ENCODE measurements at regions not wholly inside any gene's neighbourhood (a gene's known extent, or its start where the extent isn't known, plus 50 kb on each side); places are given as distances from the start of the nearest gene placed in this dataset.

DNA sequence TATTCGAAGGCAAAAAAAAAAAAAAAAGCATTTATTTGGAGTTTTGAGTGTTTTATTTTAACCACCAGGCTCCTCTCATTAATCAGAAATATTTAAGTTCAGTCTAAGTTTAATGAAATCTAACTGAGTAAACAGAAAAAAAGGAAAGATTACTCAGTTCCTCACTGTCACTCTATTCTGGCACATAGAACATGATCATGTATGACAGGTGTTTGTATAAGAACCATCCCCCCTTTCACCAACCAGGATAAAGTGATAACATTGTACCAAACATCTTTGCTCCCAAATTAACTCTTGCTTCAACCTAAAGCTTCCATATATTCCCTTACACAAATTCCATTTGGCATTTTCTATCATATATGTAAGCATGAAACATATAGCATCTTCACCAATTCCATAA lies 176.2 kb upstream of the HSF2 start:
- H4K20me1 ChIP-seq (ENCODE audit: insufficient read depth, low read length): no peaks in the 10 kb centered on the region
- intact Hi-C loops (cut with micrococcal nuclease; ENCODE audit: unreplicated experiment): no loop called here
- H3K9me3 ChIP-seq (ENCODE audit: low read length): no peaks in the 10 kb centered on the region
- no peaks in the 10 kb centered on the region for H3K27me3 ChIP-seq (ENCODE audit: control insufficient read depth in 1 of 2, insufficient read depth in 2 of 2, low read length in 2 of 2)
- no peak overlapping the region for H3K27ac ChIP-seq (ENCODE audit: extremely low read length, insufficient read depth, low read length)
- H3K36me3 ChIP-seq (replicated peaks in 1 of 2; ENCODE audit: control insufficient read depth in 1 of 2, insufficient read depth in 2 of 2, low read length in 2 of 2): no peaks in the 10 kb centered on the region
- no peak for DNase-seq (ENCODE audit: low spot score)
- H3K4me1 ChIP-seq (ENCODE audit: insufficient read depth, low read length): no peaks in the 10 kb centered on the region
- no peak overlapping the region for H2AFZ ChIP-seq (ENCODE audit: low read length)
- H3K79me2 ChIP-seq (ENCODE audit: insufficient read depth, low read length): no peaks in the 10 kb centered on the region
- H3K4me2 ChIP-seq (ENCODE audit: low read depth, low read length): no peak overlapping the region
- ChIA-PET POLR2A (no interaction called here), CTCF (ENCODE audit: low intra/inter-chr PET ratio, low total read pairs) (no interaction called here)
- ATAC-seq: no peak
- no peak for TF ChIP-seq MLLT10 (CRISPR knock-in tag; IDR thresholded peaks at IDR 0.05)
- no peak for TF ChIP-seq KLF13 (CRISPR knock-in tag; IDR thresholded peaks at IDR 0.05)
- TF ChIP-seq, protein P1, sequence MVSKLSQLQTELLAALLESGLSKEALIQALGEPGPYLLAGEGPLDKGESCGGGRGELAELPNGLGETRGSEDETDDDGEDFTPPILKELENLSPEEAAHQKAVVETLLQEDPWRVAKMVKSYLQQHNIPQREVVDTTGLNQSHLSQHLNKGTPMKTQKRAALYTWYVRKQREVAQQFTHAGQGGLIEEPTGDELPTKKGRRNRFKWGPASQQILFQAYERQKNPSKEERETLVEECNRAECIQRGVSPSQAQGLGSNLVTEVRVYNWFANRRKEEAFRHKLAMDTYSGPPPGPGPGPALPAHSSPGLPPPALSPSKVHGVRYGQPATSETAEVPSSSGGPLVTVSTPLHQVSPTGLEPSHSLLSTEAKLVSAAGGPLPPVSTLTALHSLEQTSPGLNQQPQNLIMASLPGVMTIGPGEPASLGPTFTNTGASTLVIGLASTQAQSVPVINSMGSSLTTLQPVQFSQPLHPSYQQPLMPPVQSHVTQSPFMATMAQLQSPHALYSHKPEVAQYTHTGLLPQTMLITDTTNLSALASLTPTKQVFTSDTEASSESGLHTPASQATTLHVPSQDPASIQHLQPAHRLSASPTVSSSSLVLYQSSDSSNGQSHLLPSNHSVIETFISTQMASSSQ (IDR thresholded peaks at IDR 0.05; ENCODE audit: low read depth): no peak
- TF ChIP-seq, protein P1 (CRISPR knock-in tag; IDR thresholded peaks at IDR 0.05; ENCODE audit: borderline replicate concordance): no peak
- no peak for TF ChIP-seq ZNF766 (CRISPR knock-in tag; IDR thresholded peaks at IDR 0.05; ENCODE audit: borderline replicate concordance)
- no peak for TF ChIP-seq BCL6 (CRISPR knock-in tag; IDR thresholded peaks at IDR 0.05)
- TF ChIP-seq NR2F1 (CRISPR knock-in tag; IDR thresholded peaks at IDR 0.05): no peak
- no peak for TF ChIP-seq ZNF790 (CRISPR knock-in tag; IDR thresholded peaks at IDR 0.05; ENCODE audit: borderline replicate concordance)
- TF ChIP-seq PHF5A (CRISPR knock-in tag; IDR thresholded peaks at IDR 0.05; ENCODE audit: low read depth, unreplicated experiment): no peak
- no peak for TF ChIP-seq PRMT3 (CRISPR knock-in tag; IDR thresholded peaks at IDR 0.05; ENCODE audit: borderline replicate concordance, low read depth)
- TF ChIP-seq ZNF24 (IDR thresholded peaks at IDR 0.05): no peak
- TF ChIP-seq ZNF431 (CRISPR knock-in tag; IDR thresholded peaks at IDR 0.05; ENCODE audit: borderline replicate concordance, low read depth): no peak
- TF ChIP-seq, protein P2, sequence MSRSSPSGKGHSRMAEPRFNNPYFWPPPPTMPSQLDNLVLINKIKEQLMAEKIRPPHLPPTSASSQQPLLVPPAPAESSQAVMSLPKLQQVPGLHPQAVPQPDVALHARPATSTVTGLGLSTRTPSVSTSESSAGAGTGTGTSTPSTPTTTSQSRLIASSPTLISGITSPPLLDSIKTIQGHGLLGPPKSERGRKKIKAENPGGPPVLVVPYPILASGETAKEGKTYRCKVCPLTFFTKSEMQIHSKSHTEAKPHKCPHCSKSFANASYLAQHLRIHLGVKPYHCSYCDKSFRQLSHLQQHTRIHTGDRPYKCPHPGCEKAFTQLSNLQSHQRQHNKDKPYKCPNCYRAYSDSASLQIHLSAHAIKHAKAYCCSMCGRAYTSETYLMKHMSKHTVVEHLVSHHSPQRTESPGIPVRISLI (CRISPR knock-in tag; IDR thresholded peaks at IDR 0.05; ENCODE audit: borderline replicate concordance): no peak
- TF ChIP-seq ZNF678 (CRISPR knock-in tag; IDR thresholded peaks at IDR 0.05): no peak
- TF ChIP-seq, protein P3, sequence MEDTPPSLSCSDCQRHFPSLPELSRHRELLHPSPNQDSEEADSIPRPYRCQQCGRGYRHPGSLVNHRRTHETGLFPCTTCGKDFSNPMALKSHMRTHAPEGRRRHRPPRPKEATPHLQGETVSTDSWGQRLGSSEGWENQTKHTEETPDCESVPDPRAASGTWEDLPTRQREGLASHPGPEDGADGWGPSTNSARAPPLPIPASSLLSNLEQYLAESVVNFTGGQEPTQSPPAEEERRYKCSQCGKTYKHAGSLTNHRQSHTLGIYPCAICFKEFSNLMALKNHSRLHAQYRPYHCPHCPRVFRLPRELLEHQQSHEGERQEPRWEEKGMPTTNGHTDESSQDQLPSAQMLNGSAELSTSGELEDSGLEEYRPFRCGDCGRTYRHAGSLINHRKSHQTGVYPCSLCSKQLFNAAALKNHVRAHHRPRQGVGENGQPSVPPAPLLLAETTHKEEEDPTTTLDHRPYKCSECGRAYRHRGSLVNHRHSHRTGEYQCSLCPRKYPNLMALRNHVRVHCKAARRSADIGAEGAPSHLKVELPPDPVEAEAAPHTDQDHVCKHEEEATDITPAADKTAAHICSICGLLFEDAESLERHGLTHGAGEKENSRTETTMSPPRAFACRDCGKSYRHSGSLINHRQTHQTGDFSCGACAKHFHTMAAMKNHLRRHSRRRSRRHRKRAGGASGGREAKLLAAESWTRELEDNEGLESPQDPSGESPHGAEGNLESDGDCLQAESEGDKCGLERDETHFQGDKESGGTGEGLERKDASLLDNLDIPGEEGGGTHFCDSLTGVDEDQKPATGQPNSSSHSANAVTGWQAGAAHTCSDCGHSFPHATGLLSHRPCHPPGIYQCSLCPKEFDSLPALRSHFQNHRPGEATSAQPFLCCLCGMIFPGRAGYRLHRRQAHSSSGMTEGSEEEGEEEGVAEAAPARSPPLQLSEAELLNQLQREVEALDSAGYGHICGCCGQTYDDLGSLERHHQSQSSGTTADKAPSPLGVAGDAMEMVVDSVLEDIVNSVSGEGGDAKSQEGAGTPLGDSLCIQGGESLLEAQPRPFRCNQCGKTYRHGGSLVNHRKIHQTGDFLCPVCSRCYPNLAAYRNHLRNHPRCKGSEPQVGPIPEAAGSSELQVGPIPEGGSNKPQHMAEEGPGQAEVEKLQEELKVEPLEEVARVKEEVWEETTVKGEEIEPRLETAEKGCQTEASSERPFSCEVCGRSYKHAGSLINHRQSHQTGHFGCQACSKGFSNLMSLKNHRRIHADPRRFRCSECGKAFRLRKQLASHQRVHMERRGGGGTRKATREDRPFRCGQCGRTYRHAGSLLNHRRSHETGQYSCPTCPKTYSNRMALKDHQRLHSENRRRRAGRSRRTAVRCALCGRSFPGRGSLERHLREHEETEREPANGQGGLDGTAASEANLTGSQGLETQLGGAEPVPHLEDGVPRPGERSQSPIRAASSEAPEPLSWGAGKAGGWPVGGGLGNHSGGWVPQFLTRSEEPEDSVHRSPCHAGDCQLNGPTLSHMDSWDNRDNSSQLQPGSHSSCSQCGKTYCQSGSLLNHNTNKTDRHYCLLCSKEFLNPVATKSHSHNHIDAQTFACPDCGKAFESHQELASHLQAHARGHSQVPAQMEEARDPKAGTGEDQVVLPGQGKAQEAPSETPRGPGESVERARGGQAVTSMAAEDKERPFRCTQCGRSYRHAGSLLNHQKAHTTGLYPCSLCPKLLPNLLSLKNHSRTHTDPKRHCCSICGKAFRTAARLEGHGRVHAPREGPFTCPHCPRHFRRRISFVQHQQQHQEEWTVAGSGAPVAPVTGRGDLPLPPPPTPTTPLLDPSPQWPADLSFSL (CRISPR knock-in tag; IDR thresholded peaks at IDR 0.05): no peak
- H3K4me3 ChIP-seq (replicated peaks in 1 of 3; ENCODE audit: insufficient read depth in 1 of 3, low read depth in 2 of 3, low read length in 3 of 3): no peak overlapping the region
- WGBS (ENCODE audit: low lambda C conversion rate): 0% methylated on average over 1 of the region's 1 CpG
- H3K9ac ChIP-seq (ENCODE audit: insufficient read depth, low read depth, low read length): no peak overlapping the region
- in situ Hi-C loops (cut with HindIII; ENCODE audit: extremely low pct_ligation_motif_present, low pct_unique_long_range_greater_than_20kb): no loop called here
- BruUV-seq (replicated peaks): no TSS peak
- no peak for FAIRE-seq
